Activated naive CD8-positive, alpha-beta T cell treated with anti-CD3 and anti-CD28 coated beads, Interleukin-2, amount 10 ng/mL, durations not matched to agents 7 days and 5 days (primary cell): ENCODE measurements at regions not wholly inside any gene's neighbourhood (a gene's known extent, or its start where the extent isn't known, plus 50 kb on each side); places are given as distances from the start of the nearest gene placed in this dataset.

Experiments
- ATAC-seq: fragments of 150-1000 bp; cut with Tn5 transposase; one replicate; pipeline ENCODE4 v1.10.0; 2021; ENCODE audit warnings: low read depth, moderate library complexity
- POLR2A ChIA-PET: fragments of 350-600 bp; sonication (Branson Sonifier 250); formaldehyde crosslinking; loops from one replicate; lab custom pipeline; 2021; ENCODE audit warnings: antibody characterized with exemption; lab: Charles Lee
- DNase-seq: peaks from one replicate; pipeline ENCODE4 v3.0.0; 2021
- H3K27ac Mint-ChIP-seq: one replicate; pipeline ENCODE4 v1.8.0; 2022; ENCODE audit warnings: mild to moderate bottlenecking, mixed read lengths
- H3K27me3 Mint-ChIP-seq: one replicate; pipeline ENCODE4 v1.8.0; 2022; ENCODE audit warnings: mild to moderate bottlenecking, moderate library complexity, mixed read lengths
- H3K36me3 Mint-ChIP-seq: one replicate; pipeline ENCODE4 v1.8.0; 2021; ENCODE audit warnings: mild to moderate bottlenecking, mixed read lengths
- H3K4me1 Mint-ChIP-seq: one replicate; pipeline ENCODE4 v1.8.0; 2021; ENCODE audit warnings: mixed read lengths
- H3K4me3 Mint-ChIP-seq: one replicate; pipeline ENCODE4 v1.8.0; 2022; ENCODE audit warnings: mild to moderate bottlenecking, moderate library complexity, mixed read lengths
- H3K9me3 Mint-ChIP-seq: one replicate; pipeline ENCODE4 v1.8.0; 2021; ENCODE audit warnings: mixed read lengths

DNA sequence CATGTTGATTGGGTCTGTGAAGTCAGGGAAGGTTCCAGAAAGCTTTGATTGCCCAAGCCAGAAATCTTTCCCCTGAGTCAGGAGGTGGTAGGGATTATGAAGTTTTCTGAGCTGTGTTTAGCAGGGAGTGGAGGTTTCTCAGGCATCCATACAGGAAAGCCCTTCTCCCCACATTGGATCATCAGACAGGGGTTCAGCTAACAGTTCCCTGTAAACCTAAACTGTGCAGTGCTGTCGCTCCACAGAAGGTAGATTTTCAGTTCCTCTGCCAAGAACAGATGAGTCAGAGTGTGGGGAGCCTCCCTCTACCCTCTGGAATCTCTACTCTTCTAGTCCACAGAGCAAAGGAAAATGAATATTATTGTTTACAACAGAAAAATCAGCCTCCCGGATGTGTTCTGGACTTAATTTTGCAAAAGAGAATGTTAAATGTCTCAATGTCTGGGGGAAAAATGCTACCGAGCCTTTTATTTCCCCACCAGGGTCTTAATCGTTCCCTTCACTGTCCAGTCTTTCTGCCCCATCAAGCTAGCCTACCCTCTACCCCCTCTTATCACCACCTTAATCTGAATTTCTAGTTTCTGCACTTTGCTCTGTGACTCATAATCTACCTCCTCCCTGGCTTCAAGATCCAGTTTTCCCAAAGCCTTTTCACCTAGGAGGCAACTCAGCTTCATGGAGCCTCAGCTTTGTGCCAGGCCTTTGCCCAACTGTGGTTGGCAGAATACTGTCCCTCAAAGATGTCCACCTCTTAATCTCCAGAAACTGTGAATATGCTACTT, 355.6 kb downstream of the PRDM2 start:
- no peak for ATAC-seq
- DNase-seq, result no peak
- Mint-ChIP-seq H3K27ac (no peak overlapping the region), H3K27me3 (peaks cover 7% of the 10 kb centered on the region), H3K4me3 (no peak overlapping the region), H3K4me1 (no peaks in the 10 kb centered on the region), H3K9me3 (peaks cover 6% of the 10 kb centered on the region), H3K36me3 (no peaks in the 10 kb centered on the region)
- POLR2A ChIA-PET, result no interaction called here

- Mint-ChIP-seq H3K36me3 (no peaks in the 10 kb centered on the region), H3K4me1 (no peaks in the 10 kb centered on the region), H3K9me3 (peaks cover 6% of the 10 kb centered on the region), H3K27me3 (peaks cover 7% of the 10 kb centered on the region), H3K27ac (no peak overlapping the region), H3K4me3 (no peak overlapping the region)
- no peak for DNase-seq
- POLR2A ChIA-PET, result no interaction called here
- ATAC-seq, result no peak
Observed at GRCh38 chr1:14057640-14058039, 357.7 kb downstream of the PRDM2 start.

DNA sequence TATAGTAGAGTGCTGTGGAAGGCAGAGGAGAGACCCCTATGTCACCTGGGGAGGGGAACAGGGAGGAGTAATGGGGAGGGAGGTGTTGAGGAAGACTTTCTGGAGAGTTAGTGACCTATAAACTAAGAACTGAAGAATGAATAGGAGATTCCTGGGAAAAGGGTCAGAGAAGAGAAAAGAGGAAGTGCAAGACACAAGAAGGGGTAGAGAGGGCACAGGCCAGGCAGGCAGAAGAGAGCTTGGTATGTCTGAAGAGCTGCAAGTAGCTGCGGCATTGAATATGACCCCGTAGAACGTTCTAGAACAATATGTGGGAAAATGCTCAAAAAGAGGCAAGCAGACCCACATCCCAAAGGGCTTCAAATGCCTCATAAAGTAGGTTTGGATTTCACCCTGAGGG, 361.2 kb downstream of the PRDM2 start:
- H3K36me3 Mint-ChIP-seq, result no peaks in the 10 kb centered on the region
- H3K27me3 Mint-ChIP-seq, result no peaks in the 10 kb centered on the region
- no peak overlapping the region for H3K27ac Mint-ChIP-seq
- ATAC-seq, result no peak
- POLR2A ChIA-PET, result no interaction called here
- H3K4me3 Mint-ChIP-seq, result no peak overlapping the region
- H3K9me3 Mint-ChIP-seq, result peaks cover 6% of the 10 kb centered on the region
- no peaks in the 10 kb centered on the region for H3K4me1 Mint-ChIP-seq
- no peak for DNase-seq

DNA sequence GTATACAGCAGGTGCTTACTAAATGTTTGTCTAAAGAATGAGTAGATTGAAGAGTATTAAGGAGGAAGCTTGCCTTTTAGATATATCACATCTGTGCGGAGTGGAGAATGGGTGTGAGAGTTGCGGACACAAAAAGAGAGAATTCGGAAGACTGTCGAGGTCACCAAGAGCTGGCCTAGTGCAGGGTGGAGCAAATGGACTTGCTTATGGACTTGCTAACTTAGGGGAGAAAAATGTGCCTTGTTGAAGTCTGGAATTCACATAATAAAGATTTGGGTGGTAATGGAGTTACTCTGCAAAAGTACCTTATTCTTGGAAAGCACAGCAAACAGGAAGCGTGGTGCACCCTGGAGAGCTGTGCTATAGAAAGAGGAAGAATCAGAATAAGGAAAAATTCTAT, 361.7 kb downstream of the PRDM2 start:
- POLR2A ChIA-PET, result no interaction called here
- Mint-ChIP-seq H3K36me3 (no peaks in the 10 kb centered on the region), H3K4me3 (no peak overlapping the region), H3K9me3 (peaks cover 6% of the 10 kb centered on the region), H3K27me3 (no peaks in the 10 kb centered on the region), H3K4me1 (no peaks in the 10 kb centered on the region), H3K27ac (no peak overlapping the region)
- no peak for DNase-seq
- ATAC-seq, result no peak

GRCh38 chr1:14062669-14063068, 362.7 kb downstream of the PRDM2 start:
- Mint-ChIP-seq H3K4me1 (no peaks in the 10 kb centered on the region), H3K9me3 (peaks cover 6% of the 10 kb centered on the region), H3K36me3 (no peaks in the 10 kb centered on the region), H3K27ac (no peak overlapping the region), H3K27me3 (no peaks in the 10 kb centered on the region), H3K4me3 (no peak overlapping the region)
- no peak for ATAC-seq
- DNase-seq, result no peak
- POLR2A ChIA-PET, result no interaction called here

DNA sequence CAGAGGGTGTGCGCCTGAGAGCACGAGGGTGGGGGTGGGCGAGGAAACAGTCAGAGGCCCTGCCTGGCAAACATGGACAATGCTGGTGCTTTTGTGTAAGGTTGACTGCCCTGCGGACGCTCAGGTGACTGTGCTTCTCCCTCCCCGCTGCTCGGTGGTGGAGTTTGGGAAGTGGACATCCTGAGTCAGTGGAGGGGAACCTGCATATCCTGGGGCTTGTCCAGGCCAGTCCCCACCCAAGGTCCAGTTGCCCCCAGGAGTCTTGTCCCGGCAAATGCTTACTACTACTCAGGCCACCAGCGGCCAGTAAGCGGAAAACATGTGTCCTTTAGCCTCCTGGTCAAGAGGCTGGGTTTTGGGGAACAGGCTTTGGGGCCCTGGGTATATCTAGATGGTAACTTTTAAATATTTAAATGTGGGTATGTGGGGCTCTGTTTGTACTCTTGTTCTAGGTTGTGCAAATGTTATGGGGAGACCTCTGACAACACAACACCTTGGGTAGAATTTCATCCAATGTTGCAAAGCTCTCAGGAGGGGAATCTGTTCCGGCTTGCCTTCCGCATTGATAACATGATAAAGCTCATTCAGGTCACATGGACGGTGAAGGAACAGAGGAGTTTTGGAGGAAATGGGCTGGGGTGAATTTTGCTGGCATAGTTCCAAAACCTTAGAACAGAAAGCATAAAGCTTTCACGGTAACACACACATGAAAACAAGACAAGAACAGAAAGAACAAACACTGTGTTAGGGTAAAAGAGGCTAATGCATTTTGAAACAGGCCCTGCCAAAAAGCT, 364.9 kb downstream of the PRDM2 start:
- no peak for DNase-seq
- Mint-ChIP-seq H3K9me3 (no peaks in the 10 kb centered on the region), H3K27me3 (no peaks in the 10 kb centered on the region), H3K4me1 (no peaks in the 10 kb centered on the region), H3K36me3 (no peaks in the 10 kb centered on the region), H3K4me3 (no peak overlapping the region), H3K27ac (no peak overlapping the region)
- no peak for ATAC-seq
- POLR2A ChIA-PET, result interaction anchor here (0.6 kb wide), 1 partner anchor 547 kb away, joined by 4 read pairs; no protein-coding TSS in a partner anchor

DNA sequence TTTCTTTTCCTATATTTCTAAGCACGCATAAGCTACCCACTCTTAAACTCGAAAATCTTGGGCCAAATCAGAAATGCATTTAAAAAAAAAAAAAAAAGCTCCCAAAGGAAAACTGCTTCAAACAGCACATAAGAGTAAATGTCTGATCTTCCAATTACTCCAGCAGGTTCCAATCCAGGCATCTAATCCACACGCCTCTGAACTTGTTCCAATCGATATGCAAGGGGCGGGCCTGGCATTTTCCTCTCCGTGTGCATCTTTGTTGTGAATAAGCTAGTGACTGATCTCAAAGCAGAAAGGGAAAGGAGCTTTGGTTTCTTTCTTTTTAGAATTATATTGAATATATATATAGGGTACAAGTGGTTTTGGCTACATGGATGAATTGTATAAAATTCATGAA, 365.5 kb downstream of the PRDM2 start:
- H3K4me1 Mint-ChIP-seq, result no peaks in the 10 kb centered on the region

DNA sequence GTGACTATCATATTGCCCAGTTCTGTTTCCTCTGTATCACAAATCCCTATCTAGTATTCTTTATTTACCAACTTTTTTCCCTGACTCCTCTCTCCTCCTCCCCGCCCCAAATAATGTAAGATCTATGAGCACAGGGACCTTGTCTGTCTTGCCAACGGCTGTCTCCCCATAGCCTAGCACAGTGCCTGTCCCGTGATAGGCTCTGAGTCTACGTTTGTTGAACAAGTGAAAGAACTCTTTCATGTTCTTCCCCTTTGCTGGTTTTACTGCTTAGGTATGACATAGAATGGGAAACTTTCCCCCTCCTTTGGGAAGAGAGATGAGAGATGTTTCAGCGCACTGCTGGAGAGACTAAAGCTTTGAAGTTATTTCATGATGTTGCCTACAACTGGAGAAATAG, 367.0 kb downstream of the PRDM2 start:
- Mint-ChIP-seq H3K27ac (no peak overlapping the region), H3K36me3 (no peaks in the 10 kb centered on the region), H3K4me3 (no peak overlapping the region), H3K4me1 (no peaks in the 10 kb centered on the region), H3K9me3 (no peaks in the 10 kb centered on the region), H3K27me3 (no peaks in the 10 kb centered on the region)
- DNase-seq (no peak), ATAC-seq (no peak)
- POLR2A ChIA-PET, result no interaction called here

More for the DNA sequence above, 365.5 kb downstream of the PRDM2 start:
- H3K27me3 Mint-ChIP-seq, result no peaks in the 10 kb centered on the region
- H3K36me3 Mint-ChIP-seq, result no peaks in the 10 kb centered on the region
- POLR2A ChIA-PET, result no interaction called here
- DNase-seq, result no peak
- no peak overlapping the region for H3K27ac Mint-ChIP-seq
- H3K4me3 Mint-ChIP-seq, result no peak overlapping the region
- no peaks in the 10 kb centered on the region for H3K9me3 Mint-ChIP-seq
- ATAC-seq, result no peak

DNA sequence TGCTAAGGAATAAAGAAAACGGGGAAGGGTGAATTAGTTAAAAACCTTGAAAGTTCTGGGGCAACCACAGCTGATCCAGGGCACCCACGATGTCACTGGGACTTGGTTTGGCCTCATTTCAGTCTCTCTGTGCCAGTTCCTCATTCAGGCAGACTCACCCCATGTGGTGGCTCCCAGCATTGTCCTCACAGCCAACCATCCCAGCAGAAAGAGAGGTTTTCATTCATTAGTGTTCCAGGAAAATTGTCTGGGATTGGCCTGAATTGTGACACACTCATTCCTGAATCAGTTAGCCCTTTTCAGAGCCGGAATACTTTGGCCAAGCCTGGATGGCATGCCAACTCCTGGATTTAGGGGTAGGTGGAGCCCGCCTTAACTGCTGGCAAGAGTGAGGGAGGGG, 367.7 kb downstream of the PRDM2 start:
- no peaks in the 10 kb centered on the region for H3K4me1 Mint-ChIP-seq

GRCh38 chr1:14071581-14071980, 371.6 kb downstream of the PRDM2 start:
- no peak for DNase-seq
- H3K4me3 Mint-ChIP-seq, result no peak overlapping the region
- no peaks in the 10 kb centered on the region for H3K36me3 Mint-ChIP-seq
- ATAC-seq, result no peak
- peaks cover 2% of the 10 kb centered on the region for H3K27me3 Mint-ChIP-seq
- POLR2A ChIA-PET, result no interaction called here
- no peak overlapping the region for H3K27ac Mint-ChIP-seq
- no peaks in the 10 kb centered on the region for H3K4me1 Mint-ChIP-seq
- H3K9me3 Mint-ChIP-seq, result no peaks in the 10 kb centered on the region

More for the DNA sequence above, 367.7 kb downstream of the PRDM2 start:
- H3K27ac Mint-ChIP-seq, result no peak overlapping the region
- DNase-seq, result no peak
- ATAC-seq, result no peak
- H3K36me3 Mint-ChIP-seq, result no peaks in the 10 kb centered on the region
- H3K4me3 Mint-ChIP-seq, result no peak overlapping the region
- POLR2A ChIA-PET, result no interaction called here
- H3K27me3 Mint-ChIP-seq, result peaks cover 2% of the 10 kb centered on the region
- H3K9me3 Mint-ChIP-seq, result no peaks in the 10 kb centered on the region

- Mint-ChIP-seq H3K27ac (no peak overlapping the region), H3K4me3 (no peak overlapping the region), H3K9me3 (no peaks in the 10 kb centered on the region), H3K27me3 (peaks cover 4% of the 10 kb centered on the region), H3K36me3 (no peaks in the 10 kb centered on the region), H3K4me1 (no peaks in the 10 kb centered on the region)
- no peak for DNase-seq
- POLR2A ChIA-PET, result no interaction called here
- no peak for ATAC-seq
Observed at GRCh38 chr1:14080653-14081052, 380.7 kb downstream of the PRDM2 start.

DNA sequence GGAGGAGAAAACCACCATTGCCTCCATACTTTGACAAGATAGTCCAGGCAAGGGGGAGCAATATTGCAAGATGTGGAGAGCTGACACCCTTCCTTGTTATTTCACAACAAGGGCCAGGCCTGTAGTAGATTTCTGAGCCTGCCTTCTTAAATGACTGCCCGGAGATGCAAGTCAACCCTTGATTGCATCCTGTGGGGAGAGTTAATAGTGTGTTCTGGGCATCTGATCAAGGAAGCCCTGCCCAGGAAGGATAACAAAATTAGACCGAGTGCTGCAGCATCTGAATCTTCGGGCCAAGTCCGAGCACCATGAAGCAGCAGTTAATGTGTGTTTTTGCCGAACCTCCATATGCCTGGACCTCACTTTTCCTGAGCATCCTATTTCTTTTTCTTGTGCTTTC, 382.3 kb downstream of the PRDM2 start:
- Mint-ChIP-seq H3K27me3 (peaks cover 8% of the 10 kb centered on the region), H3K27ac (no peak overlapping the region), H3K36me3 (no peaks in the 10 kb centered on the region), H3K9me3 (no peaks in the 10 kb centered on the region), H3K4me3 (no peak overlapping the region), H3K4me1 (no peaks in the 10 kb centered on the region)
- DNase-seq (no peak), ATAC-seq (no peak)
- POLR2A ChIA-PET, result no interaction called here

DNA sequence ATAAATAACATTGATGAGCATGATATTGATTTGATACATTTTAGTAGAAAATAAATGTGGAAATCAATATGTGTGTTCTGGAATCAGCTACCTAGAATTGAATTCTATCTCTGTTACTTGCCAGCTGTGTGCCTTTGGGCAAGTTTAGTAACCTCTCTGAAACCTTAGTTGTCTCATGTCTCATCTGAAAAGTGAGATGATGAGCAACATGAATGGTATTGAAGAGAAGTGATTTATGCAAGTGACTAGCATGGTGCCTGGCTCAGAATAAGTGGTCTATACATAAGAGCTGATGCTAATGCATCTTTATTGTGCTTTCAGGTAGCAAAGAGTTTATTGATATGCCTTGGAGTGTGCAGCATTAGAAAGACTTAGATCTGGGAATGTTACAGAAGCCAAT, 383.3 kb downstream of the PRDM2 start:
- Mint-ChIP-seq H3K36me3 (no peaks in the 10 kb centered on the region), H3K4me1 (no peaks in the 10 kb centered on the region), H3K27ac (no peak overlapping the region), H3K4me3 (no peak overlapping the region), H3K9me3 (no peaks in the 10 kb centered on the region), H3K27me3 (peaks cover 10% of the 10 kb centered on the region)
- POLR2A ChIA-PET, result no interaction called here
- ATAC-seq (no peak), DNase-seq (no peak)

GRCh38 chr1:14083706-14084105, 383.7 kb downstream of the PRDM2 start:
- Mint-ChIP-seq H3K27ac (no peak overlapping the region), H3K9me3 (no peaks in the 10 kb centered on the region), H3K36me3 (no peaks in the 10 kb centered on the region), H3K4me1 (no peaks in the 10 kb centered on the region), H3K4me3 (no peak overlapping the region), H3K27me3 (peaks cover 10% of the 10 kb centered on the region)
- DNase-seq, result no peak
- POLR2A ChIA-PET, result no interaction called here
- ATAC-seq, result no peak
